ENCODE measurements at regions not wholly inside any gene's neighbourhood (a gene's known extent, or its start where the extent isn't known, plus 50 kb on each side); places are given as distances from the start of the nearest gene placed in this dataset.

- no peak for DNase-seq
Observed at GRCh38 chr13:80235166-80235966, 105.6 kb downstream of the SPRY2 start.

GRCh38 chr13:80227645-80228044, 113.3 kb downstream of the SPRY2 start:
- no peak for DNase-seq

GRCh38 chr13:80226645-80227044, 114.3 kb downstream of the SPRY2 start:
- DNase-seq = no peak

DNA sequence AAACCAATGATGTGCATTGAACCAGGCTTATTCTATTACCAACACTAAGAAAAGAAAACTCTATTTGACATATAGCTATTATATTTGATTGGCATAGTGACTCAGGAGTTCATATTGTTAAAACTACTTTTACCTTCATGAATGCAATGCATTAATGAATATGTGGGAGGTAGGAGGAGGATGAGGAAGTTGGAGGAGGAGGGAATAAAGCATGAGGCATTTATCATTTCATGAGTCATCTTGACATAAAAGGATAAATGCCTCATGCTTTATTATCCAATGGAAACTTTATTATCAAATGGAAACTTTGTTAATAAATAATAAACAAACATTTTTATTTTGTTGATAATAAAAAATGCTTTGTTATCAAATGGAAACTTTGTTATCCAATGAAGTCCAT, 116.5 kb downstream of the SPRY2 start:
- DNase-seq = no peak

DNA sequence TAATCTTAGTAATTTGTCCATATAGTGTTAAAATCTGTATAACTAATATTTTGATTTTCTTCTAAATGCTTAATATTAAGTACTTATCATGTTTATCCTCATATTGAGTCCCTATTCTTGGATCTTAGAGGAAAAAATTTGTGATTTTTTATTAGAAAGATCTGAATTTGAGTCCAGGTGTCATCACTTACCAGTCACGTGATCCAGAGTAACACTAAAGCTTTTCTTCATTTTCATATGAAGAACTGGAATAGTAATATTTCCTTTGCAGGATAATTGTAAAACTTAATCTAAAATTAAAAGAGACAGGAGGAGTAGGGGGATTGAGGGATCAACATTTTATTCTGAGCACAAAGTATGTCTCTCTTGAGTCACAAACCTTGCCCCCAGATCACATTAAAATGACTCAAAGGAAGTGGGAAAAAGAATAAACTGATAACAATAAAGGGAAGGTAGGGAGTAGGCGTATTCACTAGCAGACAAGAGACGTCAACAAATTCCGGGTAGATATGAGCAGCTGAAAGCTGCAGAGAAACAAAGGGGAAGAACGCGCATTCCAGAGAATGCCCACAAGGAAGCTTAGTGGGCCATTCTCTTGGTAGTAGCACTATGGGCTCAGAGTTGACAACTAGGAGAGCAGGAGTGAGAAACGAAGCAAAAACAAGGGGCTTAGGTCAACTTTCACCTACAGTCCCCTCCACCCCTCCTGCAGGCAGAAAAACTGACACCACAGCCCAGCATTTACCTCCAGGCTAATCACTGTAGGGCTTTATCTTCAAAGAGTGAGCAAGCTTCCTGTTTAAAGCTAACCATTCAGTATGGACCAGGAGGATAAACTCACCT, 123.1 kb downstream of the SPRY2 start:
- no peak for DNase-seq

- DNase-seq = no peak
Observed at GRCh38 chr13:80215368-80215767, 125.6 kb downstream of the SPRY2 start.

DNA sequence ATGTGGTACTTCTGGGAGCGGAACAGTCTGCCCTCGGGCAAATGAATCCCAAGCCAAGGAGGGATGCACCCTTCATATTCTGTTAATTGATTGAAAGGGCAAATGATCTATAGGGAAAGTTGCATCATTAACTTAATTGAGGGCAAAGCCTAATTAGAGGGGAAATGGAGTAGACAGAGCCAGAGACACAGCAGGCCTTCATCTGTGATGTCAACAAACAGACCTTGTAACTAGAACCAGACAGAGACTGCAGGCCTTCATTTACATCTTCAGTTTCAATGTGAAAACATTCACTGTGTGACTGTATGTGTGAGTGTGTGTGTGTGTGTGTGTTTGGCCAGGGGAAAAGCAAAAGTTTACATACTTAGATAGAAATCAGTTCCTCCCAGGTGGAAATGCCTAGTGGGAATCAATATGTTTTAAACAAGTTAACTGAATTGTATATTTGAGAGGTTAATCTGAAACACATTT, 126.4 kb downstream of the SPRY2 start:
- no peak for DNase-seq

- no peak for DNase-seq
Observed at GRCh38 chr13:80214050-80214449, 126.9 kb downstream of the SPRY2 start.

GRCh38 chr13:80213201-80213600, 127.7 kb downstream of the SPRY2 start:
- DNase-seq = no peak

GRCh38 chr13:80211566-80211965, 129.4 kb downstream of the SPRY2 start:
- no peak for DNase-seq

DNA sequence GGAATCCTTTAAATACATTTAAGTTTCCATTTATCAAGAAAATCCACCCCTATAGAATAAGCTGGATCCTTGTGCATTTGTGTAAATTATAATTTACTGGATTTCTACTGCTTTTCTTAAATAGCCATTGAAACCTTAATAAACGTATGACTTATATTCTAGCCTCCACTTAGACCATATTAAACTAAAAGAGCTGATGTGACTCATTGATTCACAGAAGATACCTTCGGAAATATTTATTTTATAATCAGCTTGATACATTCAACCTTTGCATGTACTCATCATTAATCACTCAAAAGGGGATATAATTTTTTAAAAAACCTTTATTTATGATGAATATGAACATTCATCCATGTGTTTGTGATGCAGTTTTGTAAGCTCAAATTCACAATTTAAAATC, 136.3 kb downstream of the SPRY2 start:
- DNase-seq = no peak

DNA sequence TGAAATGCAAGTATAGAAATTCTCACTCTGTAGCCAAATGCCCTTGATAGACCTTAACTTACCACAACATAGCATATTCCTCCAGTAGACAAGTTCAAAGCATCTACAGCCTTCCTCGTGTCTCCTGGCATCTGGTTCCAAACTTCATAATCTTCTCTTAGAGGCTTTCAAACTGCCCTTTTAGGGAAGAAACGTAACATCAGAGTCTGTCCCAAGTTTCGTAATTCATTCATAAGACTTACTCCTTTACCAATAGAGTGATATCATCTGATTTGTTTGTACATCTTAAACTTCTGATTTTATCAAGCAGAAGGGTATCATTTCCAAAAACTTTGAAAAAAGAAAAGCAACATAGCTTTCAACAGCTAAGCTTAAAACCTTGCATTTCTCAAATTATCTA, 137.4 kb downstream of the SPRY2 start:
- DNase-seq = no peak

DNA sequence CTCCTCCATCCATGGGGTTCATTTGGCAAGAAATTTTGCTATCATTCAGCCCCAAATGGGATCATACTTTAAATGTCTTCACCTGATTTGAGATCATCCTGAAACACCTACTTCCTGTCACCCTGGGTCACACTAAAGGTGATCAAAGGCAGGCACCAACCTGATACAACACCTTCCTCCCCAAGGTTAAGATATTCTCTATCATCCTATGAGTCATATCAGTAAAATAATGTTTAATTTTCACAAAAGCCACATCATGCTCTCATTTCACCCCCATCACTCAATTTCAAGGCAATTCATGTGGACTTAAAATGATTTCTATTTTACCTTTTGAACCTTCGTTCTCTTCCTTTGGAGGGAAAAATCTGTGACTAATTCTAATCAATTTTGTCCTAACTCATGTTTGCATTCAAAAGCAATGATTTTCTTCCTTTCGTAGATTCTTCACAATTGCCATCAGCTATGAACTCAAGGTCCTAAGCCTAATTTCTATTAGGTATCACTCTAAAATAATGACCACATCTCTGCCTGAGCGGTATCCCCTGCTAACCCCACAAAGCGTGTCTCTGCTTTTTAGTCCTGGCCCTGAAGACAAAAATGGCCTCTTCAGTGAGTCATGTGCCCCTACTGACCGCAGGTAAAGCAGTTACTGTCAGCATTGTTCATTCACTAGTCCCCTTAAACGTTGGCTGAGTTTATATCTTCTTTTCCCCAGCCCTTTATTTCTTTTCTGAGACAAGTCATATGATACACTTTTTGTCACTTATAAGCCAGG, 139.0 kb downstream of the SPRY2 start:
- DNase-seq = no peak

GRCh38 chr13:80199585-80200292, 141.2 kb downstream of the SPRY2 start:
- DNase-seq = no peak

DNA sequence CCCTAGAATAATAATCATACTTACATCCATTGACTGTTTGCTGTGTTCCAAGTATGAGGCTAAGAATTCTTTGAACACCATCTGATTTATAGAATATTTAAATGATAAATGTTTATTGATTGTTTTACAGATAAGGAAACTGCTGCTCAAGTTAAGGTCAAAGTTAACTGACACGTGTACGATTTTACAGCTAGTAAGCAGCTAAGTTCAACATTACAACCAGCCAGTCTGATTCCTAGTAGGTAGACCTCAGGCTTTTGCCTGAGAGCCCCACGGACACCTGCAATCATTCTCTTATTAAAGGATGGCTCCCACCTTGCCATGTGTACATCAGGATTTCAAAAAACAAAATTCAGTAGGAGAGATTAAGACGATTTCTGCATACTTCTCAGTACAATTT, 141.9 kb downstream of the SPRY2 start:
- DNase-seq = no peak

DNA sequence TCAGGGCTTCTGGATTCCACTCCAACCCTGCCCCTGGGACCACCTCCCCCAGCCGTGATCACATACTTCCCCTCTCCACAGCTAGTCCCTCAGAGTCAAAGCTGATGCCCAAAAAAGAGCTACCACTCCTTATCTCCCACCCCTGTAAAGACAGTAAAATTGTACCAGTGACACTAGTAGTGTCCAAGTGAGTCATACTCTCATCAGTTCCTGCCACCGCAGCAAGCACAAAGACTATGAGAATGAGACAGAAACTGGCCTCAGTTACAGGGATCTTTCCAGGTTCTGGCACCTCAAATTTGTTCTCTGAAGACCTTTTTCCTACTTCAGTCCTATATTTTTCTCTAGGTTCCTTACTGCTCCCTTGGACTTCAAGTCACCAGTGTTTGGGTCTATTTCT, 144.2 kb downstream of the SPRY2 start:
- no peak for DNase-seq

DNA sequence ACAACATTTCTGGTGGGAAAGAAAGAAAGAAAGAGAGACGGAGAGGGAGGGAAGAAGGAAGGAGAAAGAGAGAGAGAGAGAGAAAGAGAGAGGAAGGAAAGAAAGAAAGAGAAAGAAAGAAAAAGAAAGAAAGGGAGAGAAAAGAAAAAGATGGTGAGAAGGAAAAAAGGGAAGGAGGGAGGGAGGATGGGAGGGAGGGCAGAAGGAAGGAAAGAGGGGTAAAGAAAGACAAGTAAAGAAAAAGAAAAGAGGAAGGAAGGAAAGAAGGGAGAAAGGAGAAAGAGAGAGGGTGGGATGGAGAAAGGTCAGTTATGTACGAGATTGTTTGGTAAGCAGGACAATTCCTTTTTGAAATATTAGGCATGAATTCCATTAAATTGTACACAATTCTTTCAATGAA, 145.3 kb downstream of the SPRY2 start:
- DNase-seq = no peak

DNA sequence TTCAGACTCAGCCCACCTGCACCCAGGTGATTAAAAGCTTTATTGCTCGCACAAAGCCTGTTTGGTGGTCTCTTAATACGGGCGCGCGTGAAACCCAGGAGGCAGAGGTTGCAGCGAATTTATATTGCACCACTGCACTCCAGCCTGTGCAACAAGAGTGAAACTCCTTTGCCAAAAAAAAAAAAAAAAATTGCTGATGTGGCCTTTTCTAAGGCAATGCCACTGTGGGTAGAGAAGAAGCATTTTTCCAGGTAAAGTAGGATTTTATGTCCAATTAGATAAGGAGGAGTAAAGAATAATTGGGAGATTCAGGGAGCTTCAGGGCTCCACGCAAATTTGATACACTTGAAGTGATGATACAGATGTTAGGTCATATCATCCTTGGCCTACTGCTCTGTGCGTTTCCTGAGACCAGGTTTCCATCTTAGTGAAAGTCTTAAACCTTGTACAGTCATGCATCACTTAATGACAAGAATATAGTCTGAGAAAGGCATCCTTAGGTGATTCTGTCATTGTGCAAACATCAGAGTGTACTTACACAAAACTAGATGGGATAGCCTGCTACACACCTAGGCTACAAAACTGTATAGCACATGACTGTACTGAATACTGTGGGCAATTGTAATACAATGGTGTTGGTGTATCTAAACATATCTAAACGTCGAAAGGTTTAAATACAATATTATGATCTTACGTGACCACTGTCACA, 150.9 kb downstream of the SPRY2 start:
- no peak for DNase-seq

- no peak for DNase-seq
Observed at GRCh38 chr13:80180740-80181355, 160.1 kb downstream of the SPRY2 start.

DNA sequence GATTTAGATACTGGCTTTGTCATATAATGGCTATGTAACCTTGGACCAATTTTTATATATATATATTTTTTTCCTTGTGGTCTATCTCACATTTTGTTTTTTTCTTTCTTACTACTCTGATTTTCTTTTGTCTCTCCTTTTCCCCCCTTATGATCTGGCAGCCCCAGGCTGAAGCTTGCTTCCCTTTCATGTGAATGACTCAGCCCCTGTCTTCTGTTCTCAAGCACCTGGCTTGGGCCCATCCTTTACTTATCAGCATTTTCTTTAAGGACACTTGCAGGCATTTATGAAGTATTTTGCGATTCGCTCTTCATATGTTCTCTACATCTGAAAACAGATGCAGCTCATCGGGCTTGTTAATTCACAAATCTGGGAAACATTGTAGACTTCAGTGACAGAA, 163.6 kb downstream of the SPRY2 start:
- no peak for DNase-seq

GRCh38 chr13:80173224-80173623, 167.7 kb downstream of the SPRY2 start:
- DNase-seq = no peak

DNA sequence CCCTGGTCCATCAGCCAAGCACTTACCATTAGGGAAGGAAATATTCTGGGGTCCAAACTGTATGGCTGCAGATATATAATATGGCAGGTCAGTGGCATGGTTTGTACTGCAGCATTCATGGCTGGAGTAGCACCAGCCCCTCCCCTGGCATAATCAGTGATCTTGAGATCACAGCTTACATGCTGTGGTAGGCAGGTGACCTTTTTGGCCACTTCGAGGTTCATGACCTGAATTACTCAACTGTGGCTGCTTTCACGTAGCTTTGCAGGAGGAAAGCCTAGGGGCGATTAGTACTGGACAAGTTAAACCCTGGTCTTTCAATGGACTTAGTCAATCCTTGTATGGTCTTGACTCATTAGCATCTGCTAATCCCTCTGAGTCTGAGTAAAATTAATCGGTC, 169.8 kb downstream of the SPRY2 start:
- no peak for DNase-seq
